Endothelial cell of umbilical vein (primary cell): ENCODE measurements at regions not wholly inside any gene's neighbourhood (a gene's known extent, or its start where the extent isn't known, plus 50 kb on each side); places are given as distances from the start of the nearest gene placed in this dataset.

Source experiments
- BruUV-seq: library from RNA; stranded (reverse); fragments of 400-500 nt; replicated peaks from 2 replicates; lab custom pipeline; 2021; lab: Mats Ljungman, UMichigan
- CTCF ChIA-PET: fragments of 300-600, 350-600 bp; sonication (Branson Sonifier 250); formaldehyde crosslinking; loops from one replicate; lab custom pipeline; 2021; ENCODE audit warnings: antibody characterized with exemption, inconsistent platforms; lab: Charles Lee
- POLR2A ChIA-PET: fragments of 300-600, 350-600 bp; sonication (Branson Sonifier 250); formaldehyde crosslinking; loops from one replicate; lab custom pipeline; 2021; ENCODE audit warnings: antibody characterized with exemption, inconsistent platforms; lab: Charles Lee
- DNase-seq: peaks from one replicate; pipeline ENCODE4 v3.0.0-alpha.2; 2011; ENCODE audit warnings: low read depth, low spot score
- FAIRE-seq: peaks from 2 replicates; lab custom pipeline; 2011; peaks lifted over from hg19 to GRCh38; lab: Jason Lieb, UNC
- H2AFZ ChIP-seq: 2 replicates; pipeline ENCODE4 v1.6.0; 2012; ENCODE audit warnings: low read depth, low read length, control low read depth, inconsistent platforms
- H3K27ac ChIP-seq: 2 replicates; pipeline ENCODE4 v1.5.1; 2011; ENCODE audit warnings: low read depth, mild to moderate bottlenecking, control low read depth, low read length, moderate library complexity; ENCODE audit not compliant: insufficient read depth
- H3K27me3 ChIP-seq, 2 experiments: 2 replicates each; pipeline versions ENCODE4 v1.6.0 to v1.6.1; 2011; ENCODE audit warnings: low read length in 2 of 2, mixed read lengths in 1 of 2; ENCODE audit not compliant: control insufficient read depth in 2 of 2, insufficient read depth in 2 of 2
- H3K36me3 ChIP-seq, 2 experiments: 2 replicates in 1 of 2; 3 replicates in 1 of 2; pipeline ENCODE4 v1.5.1; 2011; ENCODE audit warnings: low read length in 2 of 2, mild to moderate bottlenecking in 1 of 2, moderate library complexity in 1 of 2; ENCODE audit not compliant: control insufficient read depth in 2 of 2, insufficient read depth in 2 of 2; ENCODE audit errors: extremely low read depth in 1 of 2
- H3K4me1 ChIP-seq: 3 replicates; pipeline ENCODE4 v1.5.1; 2011; ENCODE audit warnings: mild to moderate bottlenecking, low read length; ENCODE audit not compliant: control insufficient read depth, insufficient read depth; ENCODE audit errors: extremely low read depth
- H3K4me2 ChIP-seq: 2 replicates; pipeline ENCODE4 v1.6.1; 2011; ENCODE audit warnings: low read length, control low read depth, mixed read lengths; ENCODE audit not compliant: insufficient read depth
- H3K4me3 ChIP-seq, 3 experiments: fragments of 200-600 bp in 1 of 3; sonication (generic), shearing (Covaris generic) in 1 of 3; replicated peaks in 1 of 3; 2 replicates each; pipeline ENCODE4 v1.5.1; 2011 to 2016; ENCODE audit warnings: control low read depth in 3 of 3, low read length in 3 of 3, mild to moderate bottlenecking in 2 of 3, inconsistent platforms in 1 of 3, low read depth in 1 of 3, moderate library complexity in 1 of 3; ENCODE audit not compliant: insufficient read depth in 1 of 3
- H3K79me2 ChIP-seq: 2 replicates; pipeline ENCODE4 v1.6.0; 2012; ENCODE audit warnings: low read length, inconsistent platforms; ENCODE audit not compliant: control insufficient read depth, insufficient read depth
- H3K9ac ChIP-seq: replicated peaks from 2 replicates; pipeline ENCODE3; 2011; ENCODE audit warnings: low read length, control low read depth; ENCODE audit not compliant: insufficient read depth; ENCODE audit errors: extremely low read depth
- H3K9me1 ChIP-seq: replicated peaks from 3 replicates; pipeline ENCODE4 v1.6.0; 2011; ENCODE audit warnings: mild to moderate bottlenecking, low read length; ENCODE audit not compliant: control insufficient read depth, insufficient read depth; ENCODE audit errors: extremely low read depth
- H3K9me3 ChIP-seq: replicated peaks from 2 replicates; pipeline ENCODE4 v1.5.1; 2012; ENCODE audit warnings: low read length, inconsistent platforms; ENCODE audit not compliant: control insufficient read depth, insufficient read depth
- H4K20me1 ChIP-seq: replicated peaks from 2 replicates; pipeline ENCODE3; 2011; ENCODE audit warnings: mild to moderate bottlenecking, low read length; ENCODE audit not compliant: control insufficient read depth, insufficient read depth; ENCODE audit errors: extremely low read depth
- EZH2 ChIP-seq: IDR thresholded peaks from 2 replicates; pipeline ENCODE4 v1.6.1; 2012; ENCODE audit warnings: borderline replicate concordance, low read depth, mild to moderate bottlenecking, moderate library complexity, low read length, inconsistent platforms; ENCODE audit not compliant: severe bottlenecking
- FOS ChIP-seq: IDR thresholded peaks from 2 replicates; pipeline ENCODE4 v1.6.1; 2011; ENCODE audit warnings: mild to moderate bottlenecking, low read length, moderate library complexity, borderline replicate concordance; ENCODE audit not compliant: insufficient read depth
- GATA2 ChIP-seq: IDR thresholded peaks from 2 replicates; pipeline ENCODE4 v1.7.0; 2011; ENCODE audit warnings: low read depth, mild to moderate bottlenecking, moderate library complexity, mixed read lengths, low read length; ENCODE audit not compliant: insufficient read length, insufficient read depth
- JUN ChIP-seq: IDR thresholded peaks from 2 replicates; pipeline ENCODE4 v1.6.1; 2011; ENCODE audit warnings: borderline replicate concordance, low read depth; ENCODE audit not compliant: insufficient read length, insufficient read depth
- MYC ChIP-seq: IDR thresholded peaks from one replicate; pipeline ENCODE4 v1.6.1; 2011; ENCODE audit warnings: mild to moderate bottlenecking, low read depth, low read length
- POLR2A ChIP-seq: IDR thresholded peaks from 2 replicates; pipeline ENCODE4 v1.6.1; 2012; ENCODE audit warnings: low read depth, mild to moderate bottlenecking, control low read depth, low read length
- POLR2AphosphoS5 ChIP-seq: IDR thresholded peaks from 2 replicates; pipeline ENCODE4 v1.6.1; 2012; ENCODE audit warnings: low read depth, mild to moderate bottlenecking, control low read depth, low read length, moderate library complexity; ENCODE audit not compliant: insufficient read depth
- dilution Hi-C: fragments of 300-500 bp; cut with MboI; formaldehyde crosslinking; loops from one replicate; pipeline ENCODE4 v1.15.0; 2019; ENCODE audit warnings: low sequenced_read_pairs; ENCODE audit not compliant: extremely low pct_ligation_motif_present
- intact Hi-C: fragments of 100-400 bp; cut with micrococcal nuclease; formaldehyde crosslinking; loops from one replicate; pipeline ENCODE4 v1.10.0; 2022
- TF ChIP-seq, protein P1 (sequence below), 2 donors: IDR thresholded peaks; 1 replicate in 1 of 2; 2 replicates in 1 of 2; pipeline ENCODE4 v1.5.1; 2011; ENCODE audit warnings: low read length in 2 of 2, mild to moderate bottlenecking in 2 of 2, moderate library complexity in 2 of 2, control low read depth in 1 of 2, inconsistent platforms in 1 of 2, low read depth in 1 of 2; ENCODE audit not compliant: insufficient read depth in 1 of 2; ENCODE audit errors: extremely low read depth in 1 of 2
- TF ChIP-seq, protein P2 (sequence below): IDR thresholded peaks from 2 replicates; pipeline ENCODE4 v1.6.1; 2011; ENCODE audit not compliant: insufficient read depth, insufficient read length

DNA sequence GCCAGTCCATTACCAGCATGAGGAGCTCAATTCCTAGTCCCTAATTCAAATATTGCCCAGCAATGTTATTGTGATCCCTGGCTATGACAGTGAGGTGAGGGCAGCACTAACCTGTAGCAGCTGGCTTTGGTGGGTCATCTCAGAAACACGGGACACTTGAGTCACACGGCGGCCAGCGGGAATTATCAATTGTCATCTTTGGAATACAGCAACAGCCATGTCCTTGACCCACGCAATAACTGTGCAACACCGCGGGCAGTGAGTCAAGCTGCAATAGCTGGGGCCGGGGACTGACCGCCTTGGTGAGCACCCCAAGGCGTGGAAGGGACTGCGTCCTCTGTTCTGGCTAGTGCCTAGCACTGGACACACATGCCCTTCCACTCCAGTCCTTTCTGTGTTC is 62.5 kb upstream of the ALDH1B1 start:
- H3K4me1 ChIP-seq: no peaks in the 10 kb centered on the region
- no peaks in the 10 kb centered on the region for H3K36me3 ChIP-seq
- TF ChIP-seq EZH2 (no peak), POLR2A (no peak), JUN (no peak), FOS (no peak), POLR2AphosphoS5 (no peak), GATA2 (no peak), MYC (no peak)
- TF ChIP-seq, protein P1, sequence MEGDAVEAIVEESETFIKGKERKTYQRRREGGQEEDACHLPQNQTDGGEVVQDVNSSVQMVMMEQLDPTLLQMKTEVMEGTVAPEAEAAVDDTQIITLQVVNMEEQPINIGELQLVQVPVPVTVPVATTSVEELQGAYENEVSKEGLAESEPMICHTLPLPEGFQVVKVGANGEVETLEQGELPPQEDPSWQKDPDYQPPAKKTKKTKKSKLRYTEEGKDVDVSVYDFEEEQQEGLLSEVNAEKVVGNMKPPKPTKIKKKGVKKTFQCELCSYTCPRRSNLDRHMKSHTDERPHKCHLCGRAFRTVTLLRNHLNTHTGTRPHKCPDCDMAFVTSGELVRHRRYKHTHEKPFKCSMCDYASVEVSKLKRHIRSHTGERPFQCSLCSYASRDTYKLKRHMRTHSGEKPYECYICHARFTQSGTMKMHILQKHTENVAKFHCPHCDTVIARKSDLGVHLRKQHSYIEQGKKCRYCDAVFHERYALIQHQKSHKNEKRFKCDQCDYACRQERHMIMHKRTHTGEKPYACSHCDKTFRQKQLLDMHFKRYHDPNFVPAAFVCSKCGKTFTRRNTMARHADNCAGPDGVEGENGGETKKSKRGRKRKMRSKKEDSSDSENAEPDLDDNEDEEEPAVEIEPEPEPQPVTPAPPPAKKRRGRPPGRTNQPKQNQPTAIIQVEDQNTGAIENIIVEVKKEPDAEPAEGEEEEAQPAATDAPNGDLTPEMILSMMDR (IDR thresholded peaks at IDR 0.05; ENCODE audit: extremely low read depth in 1 of 2, insufficient read depth in 1 of 2, low read depth in 1 of 2, low read length in 2 of 2): no peak
- TF ChIP-seq, protein P2, sequence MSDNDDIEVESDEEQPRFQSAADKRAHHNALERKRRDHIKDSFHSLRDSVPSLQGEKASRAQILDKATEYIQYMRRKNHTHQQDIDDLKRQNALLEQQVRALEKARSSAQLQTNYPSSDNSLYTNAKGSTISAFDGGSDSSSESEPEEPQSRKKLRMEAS: no peak
- no peaks in the 10 kb centered on the region for H3K9me3 ChIP-seq
- intact Hi-C loops (no loop called here), dilution Hi-C loops (no loop called here)
- no peak overlapping the region for H3K4me2 ChIP-seq
- no TSS peak for BruUV-seq
- no peak overlapping the region for H2AFZ ChIP-seq
- H3K9ac ChIP-seq: no peak overlapping the region
- no peaks in the 10 kb centered on the region for H3K79me2 ChIP-seq
- H3K9me1 ChIP-seq: no peaks in the 10 kb centered on the region
- H3K27ac ChIP-seq: no peak overlapping the region
- H3K27me3 ChIP-seq: peaks cover 2 to 26% of the 10 kb centered on the region in 2 experiments
- ChIA-PET POLR2A (no interaction called here), CTCF (no interaction called here)
- DNase-seq: no peak
- no peak for FAIRE-seq
- H3K4me3 ChIP-seq: no peak overlapping the region
- H4K20me1 ChIP-seq: no peaks in the 10 kb centered on the region
